ENCODE measurements at regions not wholly inside any gene's neighbourhood (a gene's known extent, or its start where the extent isn't known, plus 50 kb on each side); places are given as distances from the start of the nearest gene placed in this dataset.

DNA sequence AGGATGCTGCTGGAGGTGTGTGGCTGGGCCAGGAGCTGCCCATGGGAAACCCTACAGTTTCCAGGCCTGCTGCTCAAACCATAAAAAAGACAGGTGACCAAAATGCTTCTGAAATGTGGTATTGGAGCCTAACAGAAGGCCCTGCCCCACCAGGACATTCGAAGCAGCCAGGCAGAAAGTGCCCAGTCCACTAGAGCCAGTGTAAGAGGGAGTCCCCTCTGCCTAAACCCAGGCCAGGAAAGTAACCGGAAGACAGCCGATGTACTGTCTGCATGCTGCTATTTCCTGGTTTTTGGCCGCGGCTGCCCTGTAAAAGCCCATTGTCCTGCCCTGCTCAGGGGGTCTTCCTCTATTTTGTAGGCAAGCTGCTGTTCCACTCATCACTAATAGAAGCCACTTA lies 150.7 kb upstream of the IRX2 start:
- no peak for ATAC-seq
- Mint-ChIP-seq H3K9me3 (no peaks in the 10 kb centered on the region; the same call in 2 of the 3 replicates), H3K27ac (no peak overlapping the region), H3K4me1 (no peaks in the 10 kb centered on the region), H3K27me3 (ENCODE audit: insufficient read depth, low read depth, poor library complexity) (peaks cover 11% of the 10 kb centered on the region), H3K4me3 (no peak overlapping the region), H3K36me3 (ENCODE audit: low read depth) (no peaks in the 10 kb centered on the region)
- Histone ChIP-seq H3K79me2 (replicated peaks; ENCODE audit: insufficient read depth) (no peaks in the 10 kb centered on the region), H3K4me3 (no peak overlapping the region), H3K4me2 (no peak overlapping the region), H3K36me3 (ENCODE audit: insufficient read depth) (no peaks in the 10 kb centered on the region), H2AFZ (no peak overlapping the region), H3K27ac (ENCODE audit: low read depth) (no peak overlapping the region), H3K27me3 (ENCODE audit: insufficient read depth) (no peaks in the 10 kb centered on the region), H3K4me1 (ENCODE audit: insufficient read depth) (no peaks in the 10 kb centered on the region), H3F3A (replicated peaks; ENCODE audit: low read depth) (no peaks in the 10 kb centered on the region), H3K9me2 (ENCODE audit: insufficient read depth) (no peaks in the 10 kb centered on the region), H4K20me1 (replicated peaks; ENCODE audit: insufficient read depth) (no peaks in the 10 kb centered on the region)
- DNase-seq (ENCODE audit: low spot score): no peak
- no peak for TF ChIP-seq ZNF114 (CRISPR knock-in tag; IDR thresholded peaks at IDR 0.05)
- no peak for TF ChIP-seq ZNF331 (CRISPR knock-in tag; IDR thresholded peaks at IDR 0.05; ENCODE audit: low read depth)
- TF ChIP-seq, protein P1, sequence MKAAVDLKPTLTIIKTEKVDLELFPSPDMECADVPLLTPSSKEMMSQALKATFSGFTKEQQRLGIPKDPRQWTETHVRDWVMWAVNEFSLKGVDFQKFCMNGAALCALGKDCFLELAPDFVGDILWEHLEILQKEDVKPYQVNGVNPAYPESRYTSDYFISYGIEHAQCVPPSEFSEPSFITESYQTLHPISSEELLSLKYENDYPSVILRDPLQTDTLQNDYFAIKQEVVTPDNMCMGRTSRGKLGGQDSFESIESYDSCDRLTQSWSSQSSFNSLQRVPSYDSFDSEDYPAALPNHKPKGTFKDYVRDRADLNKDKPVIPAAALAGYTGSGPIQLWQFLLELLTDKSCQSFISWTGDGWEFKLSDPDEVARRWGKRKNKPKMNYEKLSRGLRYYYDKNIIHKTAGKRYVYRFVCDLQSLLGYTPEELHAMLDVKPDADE (IDR thresholded peaks at IDR 0.05): no peak
- no peak for TF ChIP-seq STAT1 (IDR thresholded peaks at IDR 0.05; ENCODE audit: unreplicated experiment)
- TF ChIP-seq NANOG (IDR thresholded peaks at IDR 0.05; ENCODE audit: borderline replicate concordance): no peak
- TF ChIP-seq CREB1 (CRISPR knock-in tag; IDR thresholded peaks at IDR 0.05; ENCODE audit: low read depth): no peak
- TF ChIP-seq, protein P2, sequence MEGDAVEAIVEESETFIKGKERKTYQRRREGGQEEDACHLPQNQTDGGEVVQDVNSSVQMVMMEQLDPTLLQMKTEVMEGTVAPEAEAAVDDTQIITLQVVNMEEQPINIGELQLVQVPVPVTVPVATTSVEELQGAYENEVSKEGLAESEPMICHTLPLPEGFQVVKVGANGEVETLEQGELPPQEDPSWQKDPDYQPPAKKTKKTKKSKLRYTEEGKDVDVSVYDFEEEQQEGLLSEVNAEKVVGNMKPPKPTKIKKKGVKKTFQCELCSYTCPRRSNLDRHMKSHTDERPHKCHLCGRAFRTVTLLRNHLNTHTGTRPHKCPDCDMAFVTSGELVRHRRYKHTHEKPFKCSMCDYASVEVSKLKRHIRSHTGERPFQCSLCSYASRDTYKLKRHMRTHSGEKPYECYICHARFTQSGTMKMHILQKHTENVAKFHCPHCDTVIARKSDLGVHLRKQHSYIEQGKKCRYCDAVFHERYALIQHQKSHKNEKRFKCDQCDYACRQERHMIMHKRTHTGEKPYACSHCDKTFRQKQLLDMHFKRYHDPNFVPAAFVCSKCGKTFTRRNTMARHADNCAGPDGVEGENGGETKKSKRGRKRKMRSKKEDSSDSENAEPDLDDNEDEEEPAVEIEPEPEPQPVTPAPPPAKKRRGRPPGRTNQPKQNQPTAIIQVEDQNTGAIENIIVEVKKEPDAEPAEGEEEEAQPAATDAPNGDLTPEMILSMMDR (conservative IDR thresholded peaks at IDR 0.05; ENCODE audit: low read depth in 2 of 2): no peak
- no peak for TF ChIP-seq EZH2phosphoT487 (IDR thresholded peaks at IDR 0.05; ENCODE audit: unreplicated experiment)
- TF ChIP-seq, protein P3, sequence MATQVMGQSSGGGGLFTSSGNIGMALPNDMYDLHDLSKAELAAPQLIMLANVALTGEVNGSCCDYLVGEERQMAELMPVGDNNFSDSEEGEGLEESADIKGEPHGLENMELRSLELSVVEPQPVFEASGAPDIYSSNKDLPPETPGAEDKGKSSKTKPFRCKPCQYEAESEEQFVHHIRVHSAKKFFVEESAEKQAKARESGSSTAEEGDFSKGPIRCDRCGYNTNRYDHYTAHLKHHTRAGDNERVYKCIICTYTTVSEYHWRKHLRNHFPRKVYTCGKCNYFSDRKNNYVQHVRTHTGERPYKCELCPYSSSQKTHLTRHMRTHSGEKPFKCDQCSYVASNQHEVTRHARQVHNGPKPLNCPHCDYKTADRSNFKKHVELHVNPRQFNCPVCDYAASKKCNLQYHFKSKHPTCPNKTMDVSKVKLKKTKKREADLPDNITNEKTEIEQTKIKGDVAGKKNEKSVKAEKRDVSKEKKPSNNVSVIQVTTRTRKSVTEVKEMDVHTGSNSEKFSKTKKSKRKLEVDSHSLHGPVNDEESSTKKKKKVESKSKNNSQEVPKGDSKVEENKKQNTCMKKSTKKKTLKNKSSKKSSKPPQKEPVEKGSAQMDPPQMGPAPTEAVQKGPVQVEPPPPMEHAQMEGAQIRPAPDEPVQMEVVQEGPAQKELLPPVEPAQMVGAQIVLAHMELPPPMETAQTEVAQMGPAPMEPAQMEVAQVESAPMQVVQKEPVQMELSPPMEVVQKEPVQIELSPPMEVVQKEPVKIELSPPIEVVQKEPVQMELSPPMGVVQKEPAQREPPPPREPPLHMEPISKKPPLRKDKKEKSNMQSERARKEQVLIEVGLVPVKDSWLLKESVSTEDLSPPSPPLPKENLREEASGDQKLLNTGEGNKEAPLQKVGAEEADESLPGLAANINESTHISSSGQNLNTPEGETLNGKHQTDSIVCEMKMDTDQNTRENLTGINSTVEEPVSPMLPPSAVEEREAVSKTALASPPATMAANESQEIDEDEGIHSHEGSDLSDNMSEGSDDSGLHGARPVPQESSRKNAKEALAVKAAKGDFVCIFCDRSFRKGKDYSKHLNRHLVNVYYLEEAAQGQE (IDR thresholded peaks at IDR 0.05; ENCODE audit: unreplicated experiment): no peak
- TF ChIP-seq JUNB (IDR thresholded peaks at IDR 0.05; ENCODE audit: unreplicated experiment): no peak
- TF ChIP-seq, protein P4, sequence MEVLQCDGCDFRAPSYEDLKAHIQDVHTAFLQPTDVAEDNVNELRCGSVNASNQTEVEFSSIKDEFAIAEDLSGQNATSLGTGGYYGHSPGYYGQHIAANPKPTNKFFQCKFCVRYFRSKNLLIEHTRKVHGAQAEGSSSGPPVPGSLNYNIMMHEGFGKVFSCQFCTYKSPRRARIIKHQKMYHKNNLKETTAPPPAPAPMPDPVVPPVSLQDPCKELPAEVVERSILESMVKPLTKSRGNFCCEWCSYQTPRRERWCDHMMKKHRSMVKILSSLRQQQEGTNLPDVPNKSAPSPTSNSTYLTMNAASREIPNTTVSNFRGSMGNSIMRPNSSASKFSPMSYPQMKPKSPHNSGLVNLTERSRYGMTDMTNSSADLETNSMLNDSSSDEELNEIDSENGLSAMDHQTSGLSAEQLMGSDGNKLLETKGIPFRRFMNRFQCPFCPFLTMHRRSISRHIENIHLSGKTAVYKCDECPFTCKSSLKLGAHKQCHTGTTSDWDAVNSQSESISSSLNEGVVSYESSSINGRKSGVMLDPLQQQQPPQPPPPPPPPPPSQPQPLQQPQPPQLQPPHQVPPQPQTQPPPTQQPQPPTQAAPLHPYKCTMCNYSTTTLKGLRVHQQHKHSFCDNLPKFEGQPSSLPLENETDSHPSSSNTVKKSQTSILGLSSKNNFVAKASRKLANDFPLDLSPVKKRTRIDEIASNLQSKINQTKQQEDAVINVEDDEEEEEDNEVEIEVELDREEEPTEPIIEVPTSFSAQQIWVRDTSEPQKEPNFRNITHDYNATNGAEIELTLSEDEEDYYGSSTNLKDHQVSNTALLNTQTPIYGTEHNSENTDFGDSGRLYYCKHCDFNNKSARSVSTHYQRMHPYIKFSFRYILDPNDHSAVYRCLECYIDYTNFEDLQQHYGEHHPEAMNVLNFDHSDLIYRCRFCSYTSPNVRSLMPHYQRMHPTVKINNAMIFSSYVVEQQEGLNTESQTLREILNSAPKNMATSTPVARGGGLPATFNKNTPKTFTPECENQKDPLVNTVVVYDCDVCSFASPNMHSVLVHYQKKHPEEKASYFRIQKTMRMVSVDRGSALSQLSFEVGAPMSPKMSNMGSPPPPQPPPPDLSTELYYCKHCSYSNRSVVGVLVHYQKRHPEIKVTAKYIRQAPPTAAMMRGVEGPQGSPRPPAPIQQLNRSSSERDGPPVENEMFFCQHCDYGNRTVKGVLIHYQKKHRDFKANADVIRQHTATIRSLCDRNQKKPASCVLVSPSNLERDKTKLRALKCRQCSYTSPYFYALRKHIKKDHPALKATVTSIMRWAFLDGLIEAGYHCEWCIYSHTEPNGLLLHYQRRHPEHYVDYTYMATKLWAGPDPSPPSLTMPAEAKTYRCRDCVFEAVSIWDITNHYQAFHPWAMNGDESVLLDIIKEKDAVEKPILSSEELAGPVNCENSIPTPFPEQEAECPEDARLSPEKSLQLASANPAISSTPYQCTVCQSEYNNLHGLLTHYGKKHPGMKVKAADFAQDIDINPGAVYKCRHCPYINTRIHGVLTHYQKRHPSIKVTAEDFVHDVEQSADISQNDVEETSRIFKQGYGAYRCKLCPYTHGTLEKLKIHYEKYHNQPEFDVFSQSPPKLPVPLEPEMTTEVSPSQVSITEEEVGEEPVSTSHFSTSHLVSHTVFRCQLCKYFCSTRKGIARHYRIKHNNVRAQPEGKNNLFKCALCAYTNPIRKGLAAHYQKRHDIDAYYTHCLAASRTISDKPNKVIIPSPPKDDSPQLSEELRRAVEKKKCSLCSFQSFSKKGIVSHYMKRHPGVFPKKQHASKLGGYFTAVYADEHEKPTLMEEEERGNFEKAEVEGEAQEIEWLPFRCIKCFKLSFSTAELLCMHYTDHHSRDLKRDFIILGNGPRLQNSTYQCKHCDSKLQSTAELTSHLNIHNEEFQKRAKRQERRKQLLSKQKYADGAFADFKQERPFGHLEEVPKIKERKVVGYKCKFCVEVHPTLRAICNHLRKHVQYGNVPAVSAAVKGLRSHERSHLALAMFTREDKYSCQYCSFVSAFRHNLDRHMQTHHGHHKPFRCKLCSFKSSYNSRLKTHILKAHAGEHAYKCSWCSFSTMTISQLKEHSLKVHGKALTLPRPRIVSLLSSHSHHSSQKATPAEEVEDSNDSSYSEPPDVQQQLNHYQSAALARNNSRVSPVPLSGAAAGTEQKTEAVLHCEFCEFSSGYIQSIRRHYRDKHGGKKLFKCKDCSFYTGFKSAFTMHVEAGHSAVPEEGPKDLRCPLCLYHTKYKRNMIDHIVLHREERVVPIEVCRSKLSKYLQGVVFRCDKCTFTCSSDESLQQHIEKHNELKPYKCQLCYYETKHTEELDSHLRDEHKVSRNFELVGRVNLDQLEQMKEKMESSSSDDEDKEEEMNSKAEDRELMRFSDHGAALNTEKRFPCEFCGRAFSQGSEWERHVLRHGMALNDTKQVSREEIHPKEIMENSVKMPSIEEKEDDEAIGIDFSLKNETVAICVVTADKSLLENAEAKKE (CRISPR knock-in tag; IDR thresholded peaks at IDR 0.05): no peak
- TF ChIP-seq EZH2 (IDR thresholded peaks at IDR 0.05; ENCODE audit: low read depth, unreplicated experiment): no peak
- no peak for TF ChIP-seq POLR2AphosphoS5 (IDR thresholded peaks at IDR 0.05; ENCODE audit: low read depth)
